OCI-LY1 (cell line): ENCODE measurements at regions not wholly inside any gene's neighbourhood (a gene's known extent, or its start where the extent isn't known, plus 50 kb on each side); places are given as distances from the start of the nearest gene placed in this dataset.

Experiments
- H2AFZ ChIP-seq: fragments of 200-600 bp; sonication (generic), shearing (Covaris generic); 2 replicates; pipeline ENCODE4 v1.6.0; 2014; ENCODE audit warnings: antibody characterized with exemption, mild to moderate bottlenecking, low read length
- H3F3A ChIP-seq: fragments of 200-600 bp; sonication (generic), shearing (Covaris generic); 2 replicates; pipeline ENCODE4 v1.6.0; 2014; ENCODE audit warnings: mild to moderate bottlenecking, antibody characterized with exemption, low read length, moderate library complexity; ENCODE audit not compliant: insufficient read depth
- H3K27ac ChIP-seq: fragments of 200-600 bp; sonication (generic); 2 replicates; pipeline ENCODE4 v1.5.1; 2014; ENCODE audit warnings: low read length, mixed run types, mild to moderate bottlenecking, low read depth; ENCODE audit not compliant: poor library complexity, severe bottlenecking
- H3K27me3 ChIP-seq: fragments of 200-600 bp; sonication (generic); 2 replicates; pipeline ENCODE4 v1.6.0; 2014; ENCODE audit warnings: antibody characterized with exemption, mild to moderate bottlenecking, low read length, moderate library complexity; ENCODE audit not compliant: insufficient read depth
- H3K36me3 ChIP-seq: fragments of 200-600 bp; sonication (generic); 2 replicates; pipeline ENCODE4 v1.6.1; 2014; ENCODE audit warnings: mild to moderate bottlenecking, antibody characterized with exemption, low read length, moderate library complexity, mixed read lengths; ENCODE audit not compliant: insufficient read depth
- H3K4me1 ChIP-seq: fragments of 200-600 bp; sonication (generic); 2 replicates; pipeline ENCODE4 v1.5.1; 2014; ENCODE audit warnings: mild to moderate bottlenecking, low read length, moderate library complexity; ENCODE audit not compliant: insufficient read depth, severe bottlenecking
- H3K4me2 ChIP-seq: fragments of 200-600 bp; sonication (generic), shearing (Covaris generic); 2 replicates; pipeline ENCODE4 v1.6.1; 2014; ENCODE audit warnings: low read length
- H3K4me3 ChIP-seq: fragments of 200-600 bp; sonication (generic); 2 replicates; pipeline ENCODE4 v1.5.1; 2014; ENCODE audit warnings: low read length, low read depth, mild to moderate bottlenecking, mixed read lengths; ENCODE audit not compliant: poor library complexity, severe bottlenecking
- H3K79me2 ChIP-seq: fragments of 200-600 bp; shearing (Covaris generic); 2 replicates; pipeline ENCODE4 v1.6.1; 2016; ENCODE audit warnings: mixed run types, low read length, mixed read lengths; ENCODE audit not compliant: insufficient read depth
- H3K9ac ChIP-seq: fragments of 200-600 bp; sonication (generic), shearing (Covaris generic); 2 replicates; pipeline ENCODE4 v1.6.1; 2014; ENCODE audit warnings: mild to moderate bottlenecking, low read length, mixed read lengths
- H3K9me2 ChIP-seq: fragments of 200-600 bp; sonication (generic), shearing (Covaris generic); 2 replicates; pipeline ENCODE4 v1.6.1; 2014; ENCODE audit warnings: low read depth, mild to moderate bottlenecking, low read length, mixed read lengths
- H3K9me3 ChIP-seq: fragments of 200-600 bp; shearing (Covaris generic); 2 replicates; pipeline ENCODE4 v1.6.1; 2014; ENCODE audit warnings: low read length, mixed read lengths
- H4K20me1 ChIP-seq: fragments of 200-600 bp; sonication (generic), shearing (Covaris generic); 2 replicates; pipeline ENCODE4 v1.6.0; 2016; ENCODE audit warnings: mild to moderate bottlenecking, low read length; ENCODE audit not compliant: insufficient read depth
- CTCF ChIP-seq: fragments of 200-600 bp; sonication (generic), shearing (Covaris generic); IDR thresholded peaks from 2 replicates; pipeline ENCODE4 v1.5.1; 2017; ENCODE audit warnings: mild to moderate bottlenecking, antibody characterized with exemption, low read length, moderate library complexity, mixed read lengths
- EZH2 ChIP-seq: fragments of 200-600 bp; sonication (generic), shearing (Covaris generic); IDR thresholded peaks from 2 replicates; pipeline ENCODE4 v1.8.0; 2017; ENCODE audit warnings: borderline replicate concordance, mixed run types, mild to moderate bottlenecking, antibody characterized with exemption, low read length, moderate library complexity, mixed read lengths

GRCh38 chr12:20237091-20237490 is 131.2 kb upstream of the PDE3A start:
- Histone ChIP-seq H3K9ac (no peak overlapping the region), H3K9me2 (no peaks in the 10 kb centered on the region), H2AFZ (no peak overlapping the region), H4K20me1 (no peaks in the 10 kb centered on the region), H3K4me1 (no peaks in the 10 kb centered on the region), H3K79me2 (no peaks in the 10 kb centered on the region), H3F3A (no peaks in the 10 kb centered on the region), H3K27me3 (no peaks in the 10 kb centered on the region), H3K4me2 (no peak overlapping the region), H3K9me3 (no peaks in the 10 kb centered on the region), H3K36me3 (no peaks in the 10 kb centered on the region), H3K27ac (no peak overlapping the region), H3K4me3 (no peak overlapping the region)
- no peak for TF ChIP-seq EZH2
- TF ChIP-seq CTCF, result no peak

- Histone ChIP-seq H3K36me3 (no peaks in the 10 kb centered on the region), H3K9me3 (no peaks in the 10 kb centered on the region), H3K4me2 (no peak overlapping the region), H3K4me1 (no peaks in the 10 kb centered on the region), H3K79me2 (no peaks in the 10 kb centered on the region), H3K27me3 (no peaks in the 10 kb centered on the region), H3K9ac (no peak overlapping the region), H2AFZ (no peak overlapping the region), H4K20me1 (no peaks in the 10 kb centered on the region), H3K4me3 (no peak overlapping the region), H3F3A (no peaks in the 10 kb centered on the region), H3K9me2 (no peaks in the 10 kb centered on the region), H3K27ac (no peak overlapping the region)
- TF ChIP-seq EZH2 (no peak), CTCF (no peak)
Measured at GRCh38 chr12:20245491-20245890, 122.8 kb upstream of the PDE3A start.

- Histone ChIP-seq H3K79me2 (no peaks in the 10 kb centered on the region), H3K36me3 (no peaks in the 10 kb centered on the region), H3K9ac (no peak overlapping the region), H3K9me2 (no peaks in the 10 kb centered on the region), H3K27me3 (no peaks in the 10 kb centered on the region), H2AFZ (no peak overlapping the region), H3K4me3 (no peak overlapping the region), H3K27ac (no peak overlapping the region), H3K4me1 (no peaks in the 10 kb centered on the region), H3K4me2 (no peak overlapping the region), H3K9me3 (no peaks in the 10 kb centered on the region), H4K20me1 (no peaks in the 10 kb centered on the region), H3F3A (no peaks in the 10 kb centered on the region)
- TF ChIP-seq EZH2 (no peak), CTCF (no peak)
Measured at GRCh38 chr12:20248646-20249045, 119.7 kb upstream of the PDE3A start.
